ENCODE measurements at regions not wholly inside any gene's neighbourhood (a gene's known extent, or its start where the extent isn't known, plus 50 kb on each side); places are given as distances from the start of the nearest gene placed in this dataset.

DNA sequence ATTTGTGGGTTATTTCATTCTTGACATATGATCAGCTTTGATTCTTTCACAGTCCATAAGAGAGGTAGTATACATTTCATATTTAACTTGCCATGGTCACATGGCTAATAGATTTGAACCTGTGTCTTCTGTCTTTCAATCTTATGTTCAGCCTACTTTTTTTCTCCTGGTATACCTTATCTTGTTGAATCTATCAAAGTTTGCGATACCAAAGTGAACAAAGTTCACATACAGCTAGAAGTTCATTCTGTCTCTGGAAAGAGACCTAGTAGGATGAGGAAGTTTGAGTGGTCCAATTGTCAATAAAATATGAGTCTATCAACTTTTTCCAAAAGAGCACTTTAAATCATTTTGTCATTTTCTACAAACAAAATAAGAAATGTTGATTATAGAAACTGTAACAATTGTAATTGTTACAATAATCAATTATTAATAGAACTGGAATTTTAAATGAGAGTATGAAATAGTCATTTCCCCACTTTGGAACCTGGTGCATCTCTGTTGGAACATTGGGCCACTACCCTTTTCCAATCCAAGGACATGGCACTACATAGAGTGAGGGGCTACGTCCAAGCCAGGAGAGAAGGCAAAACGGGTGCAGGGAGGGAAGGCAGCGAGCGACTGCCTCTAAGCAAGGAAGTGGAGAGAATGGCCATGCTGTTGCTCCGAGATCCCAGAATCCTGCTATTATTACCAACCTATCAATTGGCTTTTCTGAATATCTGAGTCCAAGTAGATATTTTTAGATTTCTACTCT, 194.2 kb upstream of the FOXQ1 start:
- no peak for ATAC-seq
- DNase-seq, result no peak
- no peaks in the 10 kb centered on the region for H3K9me3 Mint-ChIP-seq
- no peaks in the 10 kb centered on the region for H3K36me3 Mint-ChIP-seq (ENCODE audit: insufficient read depth)
- no peaks in the 10 kb centered on the region for H3K4me1 Mint-ChIP-seq (ENCODE audit: low read depth)
- no peak overlapping the region for H3K4me3 Mint-ChIP-seq
- H3K27me3 Mint-ChIP-seq (ENCODE audit: low read depth), result peaks cover 7% of the 10 kb centered on the region

DNA sequence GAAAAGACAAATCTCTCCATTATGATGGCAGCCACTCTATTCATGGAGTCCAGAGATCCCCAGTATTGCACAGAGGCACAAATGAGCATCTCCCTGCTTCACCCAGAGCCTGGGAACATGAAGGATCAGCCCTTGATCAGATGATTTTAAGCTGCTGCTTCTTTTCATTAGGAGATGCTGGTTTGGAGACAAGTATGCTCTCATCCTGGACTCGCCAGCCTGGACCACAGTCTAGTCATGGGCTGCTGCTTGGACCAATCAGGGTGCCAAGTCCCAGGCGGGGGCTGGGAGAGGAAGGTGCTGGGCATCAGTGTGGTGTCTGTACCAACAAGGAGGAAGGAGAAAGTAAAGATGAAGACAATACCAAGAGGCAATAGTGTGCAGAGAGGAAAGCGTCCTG, 195.7 kb upstream of the FOXQ1 start:
- Mint-ChIP-seq H3K4me1 (ENCODE audit: low read depth) (no peaks in the 10 kb centered on the region), H3K9me3 (no peaks in the 10 kb centered on the region), H3K4me3 (no peak overlapping the region), H3K36me3 (ENCODE audit: insufficient read depth) (no peaks in the 10 kb centered on the region), H3K27me3 (ENCODE audit: low read depth) (peaks cover 4% of the 10 kb centered on the region)
- no peak for DNase-seq
- no peak for ATAC-seq

DNA sequence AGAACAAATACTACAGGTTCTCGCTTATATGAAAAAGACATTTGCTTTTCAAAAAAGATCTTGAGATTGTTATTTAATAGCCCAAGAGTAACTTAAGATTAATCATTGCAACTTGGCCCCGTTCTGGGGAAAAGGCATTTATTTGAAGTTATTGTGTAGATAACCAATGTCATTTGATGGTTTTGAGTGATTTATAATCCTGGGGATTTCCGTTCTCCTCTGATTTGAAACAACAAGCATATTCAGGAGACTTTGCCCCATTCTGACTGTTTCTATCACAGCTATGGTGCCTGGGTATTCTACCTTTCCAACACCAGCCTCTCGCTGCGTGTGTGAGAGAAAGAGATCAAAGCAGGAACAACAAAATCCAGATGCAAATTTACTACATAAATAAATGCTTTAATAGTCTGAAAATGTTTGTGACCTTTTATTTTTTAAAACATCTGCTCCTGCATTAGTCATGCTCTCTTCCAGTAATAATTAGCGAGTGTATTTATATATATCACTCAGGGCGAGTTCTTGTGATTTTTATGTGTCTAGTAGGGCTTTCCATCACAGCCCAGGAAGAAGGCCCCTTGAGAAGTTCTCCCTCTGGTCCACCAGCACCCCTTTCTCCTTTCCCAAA, 197.9 kb upstream of the FOXQ1 start:
- H3K4me3 Mint-ChIP-seq, result no peak overlapping the region
- ATAC-seq, result no peak
- H3K27me3 Mint-ChIP-seq (ENCODE audit: low read depth), result peaks cover 4% of the 10 kb centered on the region
- H3K9me3 Mint-ChIP-seq, result no peaks in the 10 kb centered on the region
- H3K4me1 Mint-ChIP-seq (ENCODE audit: low read depth), result no peaks in the 10 kb centered on the region
- no peaks in the 10 kb centered on the region for H3K36me3 Mint-ChIP-seq (ENCODE audit: insufficient read depth)
- no peak for DNase-seq

DNA sequence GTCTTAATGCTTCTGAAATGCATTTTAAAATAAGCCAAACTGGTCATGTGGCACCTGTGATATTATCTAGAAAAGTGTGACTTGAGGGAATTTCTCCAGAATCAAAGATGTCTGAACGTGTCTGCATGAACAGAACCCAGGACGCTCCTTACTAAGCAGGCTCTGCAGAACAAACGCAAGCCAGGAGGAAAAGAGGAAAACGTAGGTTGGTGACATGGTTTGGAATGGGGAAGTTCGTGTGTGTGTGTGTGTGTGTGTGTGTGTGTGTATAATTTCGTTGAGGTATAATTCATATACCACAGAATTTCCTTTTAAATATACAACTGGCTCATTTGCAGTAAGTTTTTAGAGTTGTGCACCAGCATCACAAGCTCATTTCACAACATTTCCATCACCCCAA, 200.5 kb upstream of the FOXQ1 start:
- H3K4me3 Mint-ChIP-seq, result no peak overlapping the region
- DNase-seq (no peak), ATAC-seq (no peak)
- H3K36me3 Mint-ChIP-seq (ENCODE audit: insufficient read depth), result no peaks in the 10 kb centered on the region
- no peaks in the 10 kb centered on the region for H3K4me1 Mint-ChIP-seq (ENCODE audit: low read depth)
- H3K27me3 Mint-ChIP-seq (ENCODE audit: low read depth), result peaks cover 9% of the 10 kb centered on the region
- no peaks in the 10 kb centered on the region for H3K9me3 Mint-ChIP-seq

DNA sequence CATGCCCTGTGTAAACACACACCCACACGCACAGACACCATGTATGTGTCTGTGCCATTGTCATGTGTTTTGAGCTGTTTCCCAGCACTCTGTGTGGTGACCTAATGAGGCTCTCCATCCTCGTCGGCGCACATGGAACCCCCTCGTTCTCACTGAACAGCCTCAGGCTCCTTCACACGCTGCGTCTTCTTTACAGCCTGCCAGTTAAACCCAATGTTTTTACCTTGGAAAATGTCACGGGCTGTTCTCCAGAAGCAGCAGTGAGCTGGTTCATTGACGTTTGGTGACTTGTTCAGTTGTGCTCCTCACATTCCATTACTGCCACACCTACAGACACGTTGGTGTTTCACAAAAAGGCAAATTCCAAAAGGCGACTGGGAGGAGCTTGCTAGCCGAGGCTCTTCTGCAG, 201.0 kb upstream of the FOXQ1 start:
- Mint-ChIP-seq H3K27me3 (ENCODE audit: low read depth) (peaks cover 9% of the 10 kb centered on the region), H3K4me3 (no peak overlapping the region), H3K36me3 (ENCODE audit: insufficient read depth) (no peaks in the 10 kb centered on the region), H3K4me1 (ENCODE audit: low read depth) (no peaks in the 10 kb centered on the region), H3K9me3 (no peaks in the 10 kb centered on the region)
- DNase-seq (no peak), ATAC-seq (no peak)

DNA sequence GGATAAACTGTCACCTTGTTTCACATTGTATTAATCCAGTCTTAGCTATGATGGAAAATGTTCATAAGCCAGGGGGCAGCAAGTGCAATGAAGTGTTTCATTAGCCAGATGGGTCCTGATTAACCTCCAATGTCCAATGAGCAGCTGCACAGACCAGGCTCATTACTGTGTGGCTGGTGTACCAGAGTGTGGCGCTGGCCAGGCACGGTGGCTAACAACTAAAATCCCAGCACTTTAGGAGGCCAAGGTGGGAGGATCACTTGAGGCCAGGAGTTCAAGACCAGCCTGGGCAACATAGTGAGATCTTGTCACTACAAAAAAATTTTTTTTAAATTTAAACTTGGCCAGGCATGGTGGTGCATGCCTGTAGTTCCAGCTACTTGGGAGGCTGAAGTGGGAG, 201.7 kb upstream of the FOXQ1 start:
- ATAC-seq, result no peak
- no peak for DNase-seq
- peaks cover 9% of the 10 kb centered on the region for H3K27me3 Mint-ChIP-seq (ENCODE audit: low read depth)
- no peaks in the 10 kb centered on the region for H3K9me3 Mint-ChIP-seq
- no peak overlapping the region for H3K4me3 Mint-ChIP-seq
- H3K4me1 Mint-ChIP-seq (ENCODE audit: low read depth), result no peaks in the 10 kb centered on the region
- no peaks in the 10 kb centered on the region for H3K36me3 Mint-ChIP-seq (ENCODE audit: insufficient read depth)

DNA sequence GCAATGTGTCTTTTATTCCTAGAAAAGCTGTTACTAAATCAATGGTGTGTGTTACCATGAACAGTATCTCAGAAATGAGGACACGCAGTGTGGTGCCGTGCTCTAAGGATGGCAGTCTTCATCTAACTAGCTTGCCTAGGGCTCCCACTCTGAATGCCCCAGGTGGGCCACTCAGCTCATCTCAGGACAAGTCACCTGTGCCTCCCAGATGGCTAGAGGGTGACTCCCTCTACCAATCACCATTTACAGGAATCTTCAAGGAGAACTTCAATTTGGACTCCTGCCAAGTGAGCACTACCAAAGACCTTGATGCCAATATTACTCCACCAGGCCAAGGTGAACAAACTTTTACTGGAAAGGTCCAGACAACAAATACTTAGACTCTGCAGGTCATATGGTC, 202.8 kb upstream of the FOXQ1 start:
- peaks cover 13% of the 10 kb centered on the region for H3K27me3 Mint-ChIP-seq (ENCODE audit: low read depth)
- no peaks in the 10 kb centered on the region for H3K4me1 Mint-ChIP-seq (ENCODE audit: low read depth)
- ATAC-seq (no peak), DNase-seq (no peak)
- H3K9me3 Mint-ChIP-seq, result no peaks in the 10 kb centered on the region
- H3K4me3 Mint-ChIP-seq, result no peak overlapping the region
- H3K36me3 Mint-ChIP-seq (ENCODE audit: insufficient read depth), result no peaks in the 10 kb centered on the region

DNA sequence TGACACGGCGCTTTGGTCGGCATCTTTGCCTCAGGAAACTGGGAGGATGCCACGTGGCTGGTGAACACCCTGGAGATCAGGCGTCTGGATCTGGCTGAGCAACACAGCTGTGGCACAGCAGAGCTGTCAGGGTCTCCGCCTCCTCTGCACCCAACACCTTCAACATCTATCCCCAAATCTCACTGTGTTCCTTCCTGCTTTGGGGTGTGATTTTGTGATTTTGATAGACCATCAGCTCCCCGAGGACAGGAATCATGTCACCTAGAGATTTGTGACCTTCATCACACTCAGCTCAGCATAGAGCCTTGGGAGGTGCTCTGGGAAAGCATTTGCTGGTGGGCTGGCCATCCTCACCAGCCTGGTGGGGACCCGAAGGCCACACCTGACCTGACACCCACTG, 203.7 kb upstream of the FOXQ1 start:
- Mint-ChIP-seq H3K9me3 (no peaks in the 10 kb centered on the region), H3K27me3 (ENCODE audit: low read depth) (peaks cover 13% of the 10 kb centered on the region), H3K4me3 (no peak overlapping the region), H3K4me1 (ENCODE audit: low read depth) (no peaks in the 10 kb centered on the region), H3K36me3 (ENCODE audit: insufficient read depth) (no peaks in the 10 kb centered on the region)
- DNase-seq (no peak), ATAC-seq (no peak)

DNA sequence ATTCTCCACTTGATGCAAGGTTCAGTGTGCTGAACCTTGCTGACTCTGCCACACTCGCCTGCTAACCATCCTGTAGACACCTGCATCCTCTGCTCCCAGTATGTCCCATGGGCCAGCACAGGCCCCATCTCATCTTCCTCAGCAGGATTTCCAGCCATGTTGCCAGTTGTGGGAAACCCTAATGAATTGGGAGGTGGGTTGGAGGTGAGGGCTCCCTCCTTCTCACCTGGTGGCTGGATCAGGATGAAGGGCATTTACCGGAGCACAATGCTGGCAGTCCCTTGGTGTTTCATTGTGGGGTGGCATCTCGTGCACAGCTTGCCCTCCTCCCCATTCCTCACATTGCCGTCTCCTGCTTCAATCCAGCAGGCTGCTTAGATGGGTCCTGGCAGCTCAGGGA, 204.3 kb upstream of the FOXQ1 start:
- Mint-ChIP-seq H3K4me1 (ENCODE audit: low read depth) (no peaks in the 10 kb centered on the region), H3K4me3 (no peak overlapping the region), H3K36me3 (ENCODE audit: insufficient read depth) (no peaks in the 10 kb centered on the region), H3K9me3 (no peaks in the 10 kb centered on the region), H3K27me3 (ENCODE audit: low read depth) (peaks cover 13% of the 10 kb centered on the region)
- ATAC-seq, result no peak
- DNase-seq, result no peak

DNA sequence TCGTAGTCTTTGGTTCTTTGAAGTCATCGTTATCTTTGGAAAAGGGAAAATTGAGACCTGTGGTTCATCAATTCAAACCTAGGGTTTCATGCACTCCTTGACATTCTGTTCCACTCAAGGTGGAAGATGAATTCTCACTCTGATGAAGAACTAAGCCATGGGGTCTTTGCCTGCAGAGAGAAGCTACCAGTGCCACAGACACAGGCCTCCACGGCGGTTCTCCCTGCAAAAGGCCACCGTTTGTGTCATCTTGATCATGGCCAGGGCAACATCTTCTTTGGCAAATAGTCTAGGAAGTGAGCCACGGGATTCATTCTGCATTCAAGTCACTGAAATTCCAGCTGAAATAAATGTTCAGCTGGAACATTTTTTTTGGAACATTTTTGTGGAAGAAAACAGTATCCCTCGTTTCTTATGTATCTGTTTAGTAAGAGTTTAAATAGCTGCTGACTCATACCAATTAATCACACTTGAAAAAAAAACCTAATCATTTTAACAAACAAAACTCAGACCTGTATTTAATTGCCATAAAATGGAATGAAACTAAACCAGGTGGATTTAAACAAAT, 206.0 kb upstream of the FOXQ1 start:
- no peaks in the 10 kb centered on the region for H3K36me3 Mint-ChIP-seq (ENCODE audit: insufficient read depth)
- H3K4me3 Mint-ChIP-seq, result no peak overlapping the region
- DNase-seq, result no peak
- ATAC-seq, result no peak
- no peaks in the 10 kb centered on the region for H3K9me3 Mint-ChIP-seq
- H3K4me1 Mint-ChIP-seq (ENCODE audit: low read depth), result no peaks in the 10 kb centered on the region
- H3K27me3 Mint-ChIP-seq (ENCODE audit: low read depth), result peaks cover 20% of the 10 kb centered on the region

DNA sequence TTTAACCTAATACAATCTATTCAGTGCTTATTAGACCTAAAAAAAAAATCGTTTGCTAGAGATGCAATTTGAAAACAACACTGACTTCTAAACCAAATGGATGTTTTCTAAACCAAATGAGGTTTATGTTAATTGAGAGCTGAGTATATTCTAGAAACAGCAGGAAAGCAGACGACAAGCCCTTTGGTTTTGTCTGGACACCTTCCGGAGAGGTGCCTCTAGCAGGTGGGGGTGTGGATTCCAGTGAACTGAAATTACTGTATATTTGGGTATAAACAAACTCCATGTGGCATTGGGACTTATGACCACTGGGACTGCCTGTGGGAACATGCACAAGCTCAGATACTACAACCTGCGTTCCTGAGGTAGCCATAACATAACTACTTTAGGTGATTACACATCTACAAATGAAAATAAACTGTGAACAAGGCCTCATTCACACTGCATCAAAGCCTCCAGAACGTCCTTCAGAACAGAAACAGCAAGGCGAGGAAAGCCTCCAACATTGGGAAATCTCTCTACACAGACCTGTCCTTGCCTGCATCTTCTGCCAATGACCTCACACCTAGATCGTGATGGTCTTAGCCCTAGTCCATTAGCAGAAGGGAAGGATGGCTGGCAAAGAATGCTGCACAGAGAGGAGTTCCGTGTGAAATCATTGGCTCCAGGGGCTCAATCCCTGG, 206.8 kb upstream of the FOXQ1 start:
- Mint-ChIP-seq H3K4me1 (ENCODE audit: low read depth) (no peaks in the 10 kb centered on the region), H3K9me3 (no peaks in the 10 kb centered on the region), H3K36me3 (ENCODE audit: insufficient read depth) (no peaks in the 10 kb centered on the region), H3K4me3 (no peak overlapping the region), H3K27me3 (ENCODE audit: low read depth) (peaks cover 23% of the 10 kb centered on the region)
- ATAC-seq (no peak), DNase-seq (no peak)

DNA sequence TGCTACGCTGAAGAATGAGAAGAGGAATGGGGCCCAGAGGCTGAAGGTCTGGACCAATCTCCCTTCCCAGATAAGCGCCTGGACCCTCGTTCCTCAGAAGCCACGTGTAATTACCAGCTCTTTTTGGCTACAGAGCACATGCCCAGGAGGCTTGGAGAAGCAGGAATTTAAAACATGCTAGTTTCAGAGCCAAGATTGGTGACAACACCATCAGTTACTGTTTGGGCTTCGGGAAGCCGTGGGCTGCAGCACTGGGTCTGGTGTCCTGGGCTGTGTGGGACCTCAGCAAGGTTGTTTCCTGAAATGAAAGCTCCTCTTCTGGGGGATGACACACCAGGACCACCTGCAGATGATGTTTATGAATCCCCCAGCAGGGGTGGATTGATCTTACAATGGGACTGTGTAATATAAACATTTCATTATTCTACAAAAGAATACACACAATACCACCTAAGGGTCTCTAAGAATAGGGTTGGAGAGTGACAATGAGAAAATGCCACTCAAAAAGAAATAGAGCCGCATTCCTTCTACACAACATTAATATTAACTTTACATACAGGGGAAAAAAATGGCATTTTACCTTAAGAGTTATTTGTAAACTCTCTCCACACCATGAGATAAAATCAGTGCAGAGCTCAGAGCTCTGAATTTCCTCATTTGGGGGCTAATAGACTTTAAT, 207.8 kb upstream of the FOXQ1 start:
- H3K27me3 Mint-ChIP-seq (ENCODE audit: low read depth), result peaks cover 23% of the 10 kb centered on the region

DNA sequence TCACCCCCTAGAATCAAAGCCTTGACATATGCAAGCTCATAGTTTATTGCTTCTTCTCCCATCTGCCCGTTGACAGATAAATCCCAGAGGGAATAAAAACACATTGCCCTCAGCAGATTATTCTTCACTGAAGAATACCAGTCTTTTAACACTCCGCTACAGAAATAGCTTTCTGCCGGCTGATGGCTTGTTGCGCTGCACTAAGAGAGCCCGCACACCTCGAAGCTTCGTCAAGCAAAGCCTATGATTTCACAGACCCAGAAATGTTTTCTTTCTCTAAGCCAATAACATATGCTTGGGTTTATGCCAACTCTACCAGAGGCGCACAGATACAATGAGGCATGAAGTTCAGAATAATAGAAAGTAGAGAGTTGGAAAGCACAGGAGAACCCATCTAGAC, 208.9 kb upstream of the FOXQ1 start:
- no peak overlapping the region for H3K4me3 Mint-ChIP-seq
- H3K36me3 Mint-ChIP-seq (ENCODE audit: insufficient read depth), result no peaks in the 10 kb centered on the region
- H3K9me3 Mint-ChIP-seq, result no peaks in the 10 kb centered on the region
- peaks cover 19% of the 10 kb centered on the region for H3K27me3 Mint-ChIP-seq (ENCODE audit: low read depth)
- no peak for DNase-seq
- H3K4me1 Mint-ChIP-seq (ENCODE audit: low read depth), result no peaks in the 10 kb centered on the region
- no peak for ATAC-seq

More for the DNA sequence above, 207.8 kb upstream of the FOXQ1 start:
- Mint-ChIP-seq H3K4me3 (no peak overlapping the region), H3K4me1 (ENCODE audit: low read depth) (no peaks in the 10 kb centered on the region), H3K36me3 (ENCODE audit: insufficient read depth) (no peaks in the 10 kb centered on the region), H3K9me3 (no peaks in the 10 kb centered on the region)
- ATAC-seq, result no peak
- DNase-seq, result no peak

DNA sequence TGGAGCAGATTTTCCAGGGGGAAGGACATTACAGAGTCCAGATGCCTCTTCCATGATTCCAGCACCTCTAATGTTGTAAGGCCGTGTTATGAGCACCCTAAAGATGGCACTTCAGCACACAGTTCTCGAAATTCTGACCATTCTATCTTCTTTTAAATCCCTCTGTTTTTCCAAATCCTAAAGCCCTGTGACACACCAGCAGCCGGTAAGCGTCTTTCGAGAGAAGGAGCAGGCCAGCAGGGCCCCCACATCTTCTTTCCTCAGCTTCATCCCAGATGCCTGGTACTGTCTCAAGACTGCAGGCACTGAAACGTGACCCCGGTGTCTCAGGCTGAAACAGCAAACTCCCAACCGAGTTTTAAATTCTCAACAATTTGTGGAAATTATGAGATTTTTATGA, 211.6 kb upstream of the FOXQ1 start:
- no peaks in the 10 kb centered on the region for H3K9me3 Mint-ChIP-seq

More for the DNA sequence above, 211.6 kb upstream of the FOXQ1 start:
- Mint-ChIP-seq H3K4me1 (ENCODE audit: low read depth) (no peaks in the 10 kb centered on the region), H3K36me3 (ENCODE audit: insufficient read depth) (no peaks in the 10 kb centered on the region), H3K4me3 (no peak overlapping the region), H3K27me3 (ENCODE audit: low read depth) (peaks cover 19% of the 10 kb centered on the region)
- ATAC-seq (no peak), DNase-seq (no peak)

All from activated T-cell treated with anti-CD3 and anti-CD28 coated beads, Interleukin-2, amount 50 U/mL, for 4 hours (primary cell).